ENCODE measurements at regions not wholly inside any gene's neighbourhood (a gene's known extent, or its start where the extent isn't known, plus 50 kb on each side); places are given as distances from the start of the nearest gene placed in this dataset.
"Not testable (repeated sequence)": the region's sequence is repeated elsewhere in the genome, so short reads cannot be mapped to it uniquely, and the experiment has no call there.

DNA sequence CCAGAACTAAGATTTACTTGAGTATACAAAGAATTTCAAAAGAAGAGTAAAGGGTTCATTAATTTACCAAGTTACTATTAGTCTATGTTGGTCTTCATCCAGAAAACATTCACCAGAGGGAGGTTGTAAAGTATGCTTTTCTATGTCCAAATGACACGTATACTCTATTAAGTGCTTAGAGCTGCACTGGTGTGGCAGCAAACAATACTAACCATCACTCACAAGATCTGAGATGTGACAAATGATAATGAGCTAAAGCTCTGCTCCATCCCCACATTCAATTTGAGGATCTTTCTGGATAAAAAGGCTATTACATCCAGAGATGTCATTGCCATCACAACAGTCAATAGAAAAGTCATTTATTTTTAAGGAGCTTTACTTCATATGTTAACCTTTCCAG lies 926.5 kb upstream of the KLHL29 start:
- DNase-seq (ENCODE audit: low read depth, low spot score) = no peak

DNA sequence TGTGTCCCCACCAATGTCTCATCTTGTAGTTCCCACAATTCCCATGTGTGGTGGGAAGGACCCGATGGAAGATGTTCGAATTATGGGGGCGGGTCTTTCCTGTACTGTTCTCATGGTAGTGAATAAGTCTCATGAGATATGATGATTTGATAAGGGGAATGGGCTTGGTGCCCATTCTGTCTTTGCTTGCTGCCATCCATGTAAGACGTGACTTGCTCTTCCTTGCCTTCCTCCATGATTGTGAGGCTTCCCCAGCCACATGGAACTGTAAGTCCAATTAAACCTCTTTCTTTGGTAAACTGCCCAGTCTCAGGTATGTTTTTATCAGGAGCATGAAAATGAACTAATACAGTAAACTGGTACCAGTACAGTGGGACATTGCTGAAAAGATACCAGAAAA lies 909.9 kb upstream of the KLHL29 start:
- not testable (repeated sequence) for DNase-seq (ENCODE audit: low read depth, low spot score)

DNA sequence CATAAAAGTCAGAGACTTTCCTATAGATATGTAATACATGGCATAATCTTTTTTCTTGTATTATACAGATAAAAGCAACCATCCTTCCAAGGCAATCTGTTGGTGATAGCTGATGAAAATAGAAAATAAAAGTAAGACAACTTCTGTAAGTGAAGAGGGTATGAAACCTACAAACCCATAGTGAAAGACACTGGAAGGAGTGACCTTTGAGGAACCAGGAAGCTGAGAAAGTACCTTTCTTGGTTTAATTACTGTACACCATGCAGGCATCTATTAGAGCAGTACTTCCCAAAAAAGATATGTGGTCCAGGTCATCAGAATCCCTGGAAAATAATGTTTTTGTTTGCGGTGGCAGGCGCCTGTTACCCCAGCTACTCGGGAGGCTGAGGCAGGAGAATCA lies 906.6 kb upstream of the KLHL29 start:
- no peak for DNase-seq (ENCODE audit: low read depth, low spot score)

DNA sequence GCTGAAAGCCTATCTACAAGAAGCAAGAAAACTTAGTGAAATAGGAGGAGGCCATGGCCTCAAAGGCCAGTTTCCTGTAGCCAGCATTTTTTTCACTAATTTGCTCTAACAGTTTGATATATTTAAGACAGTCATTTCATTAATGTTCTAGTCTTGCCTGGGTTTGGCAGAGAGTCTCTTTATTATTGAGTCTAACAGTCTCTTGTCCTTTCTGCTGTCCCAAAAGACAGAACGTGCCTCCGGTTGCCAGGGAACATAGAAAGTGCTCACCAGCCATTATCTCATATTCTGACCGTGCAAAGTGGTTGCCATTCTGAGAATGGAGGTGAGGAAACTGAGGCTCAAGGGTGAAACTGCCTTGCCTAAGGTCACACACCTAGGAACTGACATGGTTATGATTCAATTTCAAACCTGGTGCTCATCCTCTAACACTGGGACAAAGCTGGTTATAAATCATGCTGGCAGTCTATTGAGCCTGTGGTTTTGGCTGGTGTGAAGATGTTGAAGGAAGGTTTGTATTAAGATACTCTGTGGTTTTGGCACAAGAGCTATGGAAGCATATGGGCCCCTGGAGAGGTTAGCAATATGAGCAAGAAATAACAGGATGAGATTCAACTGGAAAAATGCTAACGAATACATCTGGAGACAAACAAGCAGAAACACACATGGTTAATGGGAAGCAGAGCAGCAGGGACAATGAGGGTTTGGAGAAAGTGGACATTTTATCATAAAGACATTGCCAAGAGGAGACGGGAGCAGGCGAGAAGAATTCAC lies 903.3 kb upstream of the KLHL29 start:
- no peak for DNase-seq (ENCODE audit: low read depth, low spot score)

DNA sequence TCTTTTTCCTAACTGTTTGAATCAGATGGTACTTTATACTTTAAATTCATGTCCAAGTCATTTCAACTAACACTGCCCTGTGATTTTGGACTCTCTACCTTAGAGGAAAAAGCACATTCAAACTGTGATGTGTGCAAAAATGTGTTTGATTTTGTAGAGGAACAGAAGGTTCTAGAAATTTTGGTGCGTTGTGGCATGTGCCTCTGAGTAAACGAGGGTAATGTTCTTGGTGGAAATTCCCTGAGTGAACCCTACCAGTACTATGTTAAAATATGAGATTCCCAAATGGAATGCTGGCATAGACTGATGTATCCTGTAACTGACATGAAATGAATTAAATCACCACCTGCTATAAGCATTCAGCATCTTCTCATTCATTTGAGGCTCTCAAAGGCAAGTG lies 901.9 kb upstream of the KLHL29 start:
- no peak for DNase-seq (ENCODE audit: low read depth, low spot score)

DNA sequence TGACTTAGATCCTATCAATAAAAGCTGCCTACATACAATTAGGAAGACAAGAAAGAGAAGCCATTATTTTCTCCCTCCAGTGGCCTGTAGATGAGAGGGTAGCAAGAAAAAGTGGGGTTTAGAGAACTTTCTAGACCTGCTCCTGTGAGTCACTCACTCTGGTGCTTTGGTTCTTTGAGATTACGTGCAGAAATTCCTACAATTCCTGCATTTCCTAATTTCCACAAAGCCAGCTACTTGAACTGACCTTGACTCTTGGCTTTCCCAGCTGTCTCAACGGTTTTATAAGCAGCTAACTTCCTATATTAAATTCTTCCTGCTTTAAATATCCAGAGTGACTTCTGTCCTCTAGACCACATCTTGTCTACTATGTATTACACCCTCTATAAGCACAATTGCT lies 899.5 kb upstream of the KLHL29 start:
- no peak for DNase-seq (ENCODE audit: low read depth, low spot score)

DNA sequence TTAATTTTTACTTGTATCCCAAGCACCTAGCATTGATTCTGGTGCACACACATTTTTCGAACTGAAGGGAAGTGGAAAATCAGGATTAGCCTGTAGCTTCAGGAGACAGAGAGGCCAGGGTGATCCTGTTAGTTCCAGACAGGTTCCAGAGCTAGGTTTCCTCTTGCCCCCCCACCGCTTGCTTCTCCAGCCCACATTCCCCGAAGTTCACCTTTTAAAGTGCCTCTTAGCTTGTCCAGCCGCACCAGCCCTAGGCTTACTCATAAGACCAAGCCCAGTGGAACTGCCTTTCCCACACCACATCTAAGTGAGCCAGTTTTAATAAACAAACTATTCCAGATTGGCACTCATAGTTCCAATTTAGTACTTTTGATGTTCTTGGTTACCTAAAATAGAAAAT lies 898.6 kb upstream of the KLHL29 start:
- no peak for DNase-seq (ENCODE audit: low read depth, low spot score)

DNA sequence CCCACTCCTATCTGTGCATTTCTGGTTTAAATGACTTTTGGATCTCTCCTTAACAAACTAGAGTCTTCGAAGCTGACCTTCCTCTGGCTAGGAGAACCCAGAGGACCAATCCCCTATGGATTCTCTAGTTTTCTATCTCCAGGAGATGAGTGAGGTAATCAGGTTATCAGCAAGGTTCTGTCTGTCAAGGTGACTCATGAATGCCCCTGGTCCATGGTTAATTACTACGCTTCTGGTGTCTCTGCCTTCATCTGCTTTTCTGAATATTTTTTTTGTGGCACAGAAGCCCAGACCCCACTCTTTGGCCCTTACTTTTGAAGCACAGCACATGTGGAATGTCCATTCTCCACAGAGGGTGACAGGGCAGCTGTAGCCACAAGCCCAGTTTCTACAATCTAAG lies 897.9 kb upstream of the KLHL29 start:
- DNase-seq (ENCODE audit: low read depth, low spot score) = no peak

DNA sequence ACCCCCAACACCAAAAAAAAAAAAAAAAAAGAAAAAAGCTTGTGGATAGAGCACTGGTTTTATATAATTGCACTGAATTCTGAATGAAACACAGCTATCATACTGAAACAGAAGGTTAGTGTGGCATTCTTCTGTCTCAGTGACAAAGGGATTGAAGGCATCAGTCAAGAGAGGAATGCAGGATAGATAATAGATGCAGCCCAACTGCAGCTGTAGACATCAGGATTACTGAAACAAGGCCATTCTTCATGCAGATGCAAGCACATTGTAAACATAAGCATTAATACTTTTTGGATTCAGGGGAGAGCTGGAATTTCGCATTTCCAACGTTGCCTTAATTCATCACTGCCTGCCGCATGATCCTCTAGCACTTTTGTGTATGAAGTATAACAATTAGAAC lies 897.4 kb upstream of the KLHL29 start:
- DNase-seq (ENCODE audit: low read depth, low spot score) = no peak

DNA sequence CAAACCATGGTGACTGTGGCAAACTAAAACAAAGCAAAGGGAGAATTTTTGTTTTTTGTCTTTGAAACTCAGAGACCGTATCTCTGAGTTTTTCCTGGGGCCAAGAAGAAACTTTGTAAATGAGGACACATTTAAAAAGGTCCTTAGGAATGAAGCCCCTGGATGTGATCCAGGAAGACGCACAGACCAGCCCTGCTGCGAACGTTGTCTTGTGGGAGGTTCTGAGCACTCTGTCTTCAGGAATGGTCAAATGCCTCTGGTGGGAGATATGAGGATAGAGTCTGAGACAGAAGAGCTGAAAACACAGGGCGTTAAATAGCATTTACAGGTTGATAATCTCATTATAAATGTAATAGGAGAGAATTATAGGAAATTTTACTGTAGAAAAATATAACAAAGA lies 893.5 kb upstream of the KLHL29 start:
- DNase-seq (ENCODE audit: low read depth, low spot score) = no peak

DNA sequence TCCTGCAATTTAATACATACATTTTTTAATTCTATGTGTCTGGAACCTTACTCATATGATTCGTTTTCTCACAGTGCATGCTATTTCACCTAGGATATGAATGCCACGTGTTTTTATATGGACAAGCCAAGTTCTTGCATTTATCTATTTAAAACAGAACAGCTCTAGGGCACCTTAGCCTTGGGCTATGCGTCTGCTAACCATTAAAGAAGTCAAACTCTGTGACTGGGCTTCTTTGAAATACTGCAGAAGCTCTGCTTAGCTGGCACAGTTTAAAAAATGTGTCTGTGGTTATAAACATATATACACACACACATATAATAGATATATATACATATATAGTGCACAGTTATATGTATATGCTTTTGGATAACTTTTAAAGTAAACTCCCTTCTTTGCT lies 890.8 kb upstream of the KLHL29 start:
- no peak for DNase-seq (ENCODE audit: low read depth, low spot score)

DNA sequence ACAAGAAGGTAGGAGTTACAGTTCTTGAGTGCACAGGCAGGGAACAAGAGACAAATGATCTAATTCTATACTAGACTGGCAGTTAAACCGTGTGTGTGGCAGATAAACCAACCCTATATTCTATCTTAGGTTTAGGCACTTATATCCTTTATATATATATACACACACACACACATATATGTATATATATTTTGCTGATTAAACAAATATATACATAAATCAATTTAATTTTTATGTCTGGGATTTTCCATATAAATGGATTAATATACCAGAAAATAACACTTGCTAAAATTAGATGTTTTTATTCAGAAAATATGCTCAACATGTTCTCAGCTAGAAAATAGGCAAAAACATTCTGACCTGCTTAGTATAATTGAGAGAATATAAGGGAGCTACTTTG lies 887.9 kb upstream of the KLHL29 start:
- DNase-seq (ENCODE audit: low read depth, low spot score) = no peak

DNA sequence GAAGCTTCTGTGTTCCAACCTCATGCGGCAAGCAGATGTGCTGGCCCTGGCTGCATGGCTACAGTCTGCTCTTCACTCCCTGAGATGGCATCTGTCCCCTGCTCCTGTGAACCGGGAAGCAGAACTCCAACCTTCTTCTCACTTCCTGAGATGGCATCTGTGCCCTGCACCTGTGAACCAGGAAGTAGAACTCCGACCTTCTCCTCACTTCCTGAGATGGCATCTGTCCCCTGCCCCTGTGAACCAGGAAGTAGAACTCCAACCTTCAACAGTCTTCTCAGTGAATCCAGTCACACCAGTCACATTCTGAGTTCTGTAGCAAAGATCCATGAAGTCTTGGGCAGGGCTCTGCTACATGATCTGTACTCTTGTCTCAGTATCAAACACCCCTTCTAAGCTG lies 887.2 kb upstream of the KLHL29 start:
- DNase-seq (ENCODE audit: low read depth, low spot score) = no peak

DNA sequence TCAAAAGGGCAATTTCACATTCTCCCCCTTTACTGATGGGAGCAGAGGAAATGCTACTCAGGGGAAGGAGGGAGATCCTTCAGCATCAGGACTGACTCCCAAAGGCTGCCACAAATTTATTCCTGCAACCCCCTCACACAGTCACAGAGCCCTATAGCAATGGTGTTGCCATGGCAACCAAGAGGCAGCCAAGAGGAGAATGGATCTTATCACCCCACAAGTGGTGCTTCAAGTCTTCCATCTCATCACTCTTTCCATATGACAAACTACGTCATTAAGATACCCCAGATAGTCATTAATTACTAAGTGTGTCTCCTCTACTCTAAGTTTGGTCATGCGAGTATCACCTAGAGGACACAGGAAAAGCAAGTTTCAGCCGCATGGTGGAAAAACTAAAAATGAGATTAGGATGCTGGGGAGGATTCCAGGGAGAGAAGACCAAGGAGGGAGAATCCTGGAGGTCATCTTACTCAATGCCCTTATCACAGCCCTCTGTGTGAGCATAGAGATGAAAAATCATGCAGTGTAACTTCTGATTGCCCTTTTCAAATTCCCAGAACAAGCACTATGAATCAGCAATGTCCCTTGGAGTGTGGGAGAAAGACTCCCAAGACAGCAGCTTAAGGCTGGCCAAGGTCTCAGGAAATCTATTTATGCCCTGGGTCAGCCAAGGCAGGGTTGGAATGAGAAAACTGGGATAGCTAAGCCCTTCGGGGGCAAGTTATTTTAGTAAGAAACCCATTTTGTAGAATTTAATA lies 885.7 kb upstream of the KLHL29 start:
- DNase-seq (ENCODE audit: low read depth, low spot score) = no peak

DNA sequence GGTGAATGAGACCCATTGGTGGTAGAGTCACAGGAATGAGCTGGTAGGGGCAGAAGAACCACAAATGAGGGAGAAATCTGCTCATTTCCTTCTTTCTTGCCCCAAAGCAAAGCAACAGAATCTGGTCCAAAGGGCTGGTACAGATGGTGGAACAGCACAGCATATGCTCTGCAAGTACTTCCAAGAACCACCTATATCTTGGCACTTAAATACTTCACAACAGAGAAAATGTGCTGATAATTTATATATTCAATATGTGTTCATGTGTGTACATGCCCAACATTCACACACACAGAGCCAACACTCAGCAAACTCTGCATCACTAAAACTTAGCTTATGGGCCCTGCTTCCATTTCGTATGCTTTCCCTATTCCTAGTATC lies 884.4 kb upstream of the KLHL29 start:
- DNase-seq (ENCODE audit: low read depth, low spot score) = no peak

DNA sequence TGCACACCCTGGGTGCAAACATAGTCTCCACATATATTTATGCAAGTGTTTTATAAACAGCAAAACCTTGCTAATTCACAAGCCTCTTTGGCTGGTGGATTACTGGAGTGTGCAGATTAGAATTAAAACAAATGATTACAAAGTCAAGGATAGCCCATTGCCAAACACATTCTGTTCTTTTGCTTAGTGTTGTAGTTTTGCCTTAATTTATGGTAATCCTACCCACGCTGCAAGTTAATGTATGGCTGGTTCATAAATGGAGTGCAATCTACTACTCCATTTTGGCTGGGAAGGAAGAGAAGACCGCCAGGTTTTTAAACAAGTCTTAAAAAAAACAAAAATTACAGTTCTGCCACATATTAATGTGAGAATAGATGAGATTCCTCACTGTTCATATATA lies 883.1 kb upstream of the KLHL29 start:
- no peak for DNase-seq (ENCODE audit: low read depth, low spot score)

DNA sequence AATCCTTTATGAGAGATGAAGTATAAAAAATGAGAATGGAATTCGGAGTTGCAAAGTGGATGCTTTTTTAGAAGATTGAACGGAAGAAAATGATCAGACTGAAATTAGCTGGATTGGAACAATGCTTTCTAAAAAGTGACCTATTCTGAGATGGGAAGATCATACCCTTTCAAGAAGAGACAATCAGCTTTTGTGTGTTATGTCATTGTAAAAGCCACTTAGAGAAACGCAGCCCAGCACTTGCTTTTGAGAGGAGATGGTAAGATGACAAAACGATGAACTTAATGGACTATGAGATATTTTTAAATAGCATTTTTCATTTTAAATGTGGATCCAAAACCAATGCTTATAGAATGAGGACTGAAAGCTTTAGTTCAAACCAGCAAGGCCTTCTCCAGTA lies 871.4 kb upstream of the KLHL29 start:
- no peak for DNase-seq (ENCODE audit: low read depth, low spot score)

DNA sequence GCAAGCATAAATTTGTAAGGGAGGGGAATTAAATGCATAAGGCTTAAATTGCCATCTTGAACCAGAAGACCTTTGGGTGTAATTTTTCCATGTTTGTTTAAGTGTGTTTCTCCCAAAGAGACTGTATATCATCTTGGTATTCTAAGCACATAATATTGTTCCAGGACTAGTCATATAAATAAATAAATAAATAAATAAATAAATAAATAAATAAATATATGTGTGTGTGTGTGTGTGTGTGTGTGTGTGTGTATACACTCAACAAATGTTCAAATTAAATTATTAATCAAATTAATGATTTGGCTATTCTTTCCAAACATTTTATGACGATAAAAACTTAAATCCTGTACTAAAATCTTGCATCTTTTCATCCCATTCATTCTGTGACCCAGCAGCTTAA lies 867.8 kb upstream of the KLHL29 start:
- no peak for DNase-seq (ENCODE audit: low read depth, low spot score)

DNA sequence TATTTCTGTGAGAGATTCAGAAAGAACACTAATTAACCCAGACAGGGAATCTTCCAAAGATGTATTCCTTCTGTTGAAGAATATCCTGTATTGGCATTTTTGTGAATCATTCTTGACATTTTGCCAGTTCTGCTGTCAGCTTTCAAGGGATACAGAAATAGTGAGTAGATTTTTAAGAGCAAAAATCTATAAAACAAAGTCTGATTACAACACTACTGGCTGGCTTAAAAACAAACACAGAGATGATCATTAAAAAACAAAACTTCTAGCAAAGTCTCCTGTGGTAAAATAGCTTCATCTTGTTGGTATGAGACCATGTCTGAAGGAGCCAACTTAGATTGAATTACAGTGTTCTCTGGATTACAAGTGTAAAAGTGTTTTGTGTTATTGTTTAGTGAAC lies 866.3 kb upstream of the KLHL29 start:
- DNase-seq (ENCODE audit: low read depth, low spot score) = no peak

DNA sequence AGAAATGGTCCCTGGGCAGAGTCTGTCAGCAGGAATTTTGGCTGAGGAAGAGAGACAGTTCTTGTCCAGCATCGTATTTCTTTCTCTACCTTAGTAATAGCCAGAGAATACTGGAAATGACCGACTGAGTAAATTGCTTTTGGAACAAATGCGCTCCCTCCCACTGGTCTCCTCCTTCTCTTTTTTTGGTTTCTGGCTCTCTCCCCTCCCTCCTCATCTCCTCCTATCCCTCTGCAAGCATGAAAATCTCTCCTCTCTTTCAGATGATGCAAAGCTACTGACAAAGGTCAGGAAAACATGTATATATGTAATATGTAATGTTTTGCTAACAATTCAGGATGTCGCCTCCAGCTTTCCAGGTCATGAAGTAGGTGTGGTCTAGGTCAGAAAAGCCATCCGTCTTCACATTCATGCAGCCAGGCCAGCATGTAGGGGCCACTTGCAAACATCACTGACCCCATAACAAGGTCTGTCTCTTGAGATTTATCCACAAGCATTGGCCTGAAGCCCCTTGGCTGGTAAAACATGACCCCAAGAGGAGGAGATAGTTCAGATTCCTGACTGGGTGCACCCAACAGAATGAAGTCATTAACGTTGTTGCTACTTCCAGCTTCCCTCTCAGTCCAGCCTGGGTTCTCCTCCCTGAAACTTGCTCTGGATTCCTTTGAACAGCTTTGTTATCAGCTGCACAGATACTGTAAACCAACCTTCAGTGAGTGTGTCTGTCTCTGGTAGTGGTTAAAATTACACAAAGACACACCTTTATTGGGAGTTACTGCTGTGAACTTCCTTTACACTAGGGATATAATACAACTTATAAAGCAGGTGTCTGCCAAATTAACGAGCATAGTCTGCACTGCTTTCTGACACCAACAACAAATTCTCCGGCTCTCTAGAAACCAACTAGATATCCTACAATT lies 864.4 kb upstream of the KLHL29 start:
- no peak for DNase-seq (ENCODE audit: low read depth, low spot score)

DNA sequence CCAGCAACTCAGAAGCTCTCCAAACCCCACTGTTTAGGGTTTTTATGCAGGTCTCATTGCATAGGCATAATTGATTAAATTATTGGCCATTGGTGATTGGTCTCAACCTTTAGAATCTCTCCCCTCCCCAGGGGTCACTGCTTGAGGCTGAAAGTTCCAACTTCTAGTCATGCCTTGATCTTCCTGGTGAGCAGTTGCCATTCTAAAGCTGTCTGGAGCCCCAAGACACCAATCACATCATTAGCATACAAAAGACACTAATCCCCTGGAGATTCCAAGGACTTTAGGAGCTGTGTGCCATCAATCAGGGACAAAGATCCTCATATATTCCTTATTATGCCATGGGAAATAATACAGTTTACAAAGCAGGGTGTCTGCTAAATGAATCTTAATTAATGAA lies 863.4 kb upstream of the KLHL29 start:
- no peak for DNase-seq (ENCODE audit: low read depth, low spot score)

DNA sequence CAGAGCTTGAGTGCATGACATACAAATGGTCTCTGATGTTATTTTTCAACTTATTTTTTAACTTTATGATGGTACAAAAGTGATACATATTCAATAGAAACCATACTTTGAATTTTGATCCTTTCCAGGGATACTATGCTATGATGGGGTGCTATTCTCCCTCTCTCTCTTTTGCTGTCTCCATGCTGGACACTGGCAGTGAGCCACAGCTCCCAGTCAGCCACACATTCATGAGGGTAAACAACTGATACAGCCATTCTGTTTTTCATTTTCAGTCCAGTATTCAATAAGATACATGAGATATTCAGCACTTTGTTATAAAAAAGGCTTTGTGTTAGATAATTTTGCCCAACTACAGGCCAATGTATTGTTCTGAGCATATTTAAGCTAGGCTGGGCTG lies 859.3 kb upstream of the KLHL29 start:
- no peak for DNase-seq (ENCODE audit: low read depth, low spot score)
